D721Med (cell line): ENCODE measurements at regions not wholly inside any gene's neighbourhood (a gene's known extent, or its start where the extent isn't known, plus 50 kb on each side); places are given as distances from the start of the nearest gene placed in this dataset.

Source experiments
- DNase-seq: peaks from one replicate; pipeline ENCODE4 v3.0.0; 2011; ENCODE audit warnings: low spot score; ENCODE audit not compliant: insufficient read length
- FAIRE-seq: peaks from 2 replicates; lab custom pipeline; 2011; peaks lifted over from hg19 to GRCh38; lab: Jason Lieb, UNC
- CTCF ChIP-seq: IDR thresholded peaks from 2 replicates; pipeline ENCODE4 v1.5.1; 2012; ENCODE audit warnings: mild to moderate bottlenecking, control low read depth; ENCODE audit not compliant: insufficient read depth; ENCODE audit errors: missing control alignments

GRCh38 chr18:61749031-61749430, 143.8 kb downstream of the RNF152 start:
- FAIRE-seq (no peak), DNase-seq (no peak)

GRCh38 chr18:61748004-61748403, 144.8 kb downstream of the RNF152 start:
- DNase-seq (no peak), FAIRE-seq (peak; percentile 16)
- no peak for TF ChIP-seq CTCF

More at GRCh38 chr18:61749031-61749430, 143.8 kb downstream of the RNF152 start:
- no peak for TF ChIP-seq CTCF

GRCh38 chr18:61743775-61744531, 148.9 kb downstream of the RNF152 start:
- FAIRE-seq (peak; percentile 38), DNase-seq (no peak)
- TF ChIP-seq CTCF = no peak

GRCh38 chr18:61742565-61743429, 150.0 kb downstream of the RNF152 start:
- DNase-seq (no peak), FAIRE-seq (no peak)
- TF ChIP-seq CTCF = no peak

GRCh38 chr18:61741881-61742454, 150.8 kb downstream of the RNF152 start:
- no peak for TF ChIP-seq CTCF
- peak; percentile 44 for FAIRE-seq
- no peak for DNase-seq

- no peak for TF ChIP-seq CTCF
- DNase-seq (no peak), FAIRE-seq (peak; percentile 84)
These were observed 154.3 kb downstream of the RNF152 start for GRCh38 chr18:61738488-61738887.
